T-helper 2 cell treated with Interferon-gamma antibody and Interleukin-4, amounts not matched to agents 100 ng/mL and 5 ng/mL, for 36 hours (primary cell): ENCODE measurements at regions not wholly inside any gene's neighbourhood (a gene's known extent, or its start where the extent isn't known, plus 50 kb on each side); places are given as distances from the start of the nearest gene placed in this dataset.
"Not testable (repeated sequence)": the region's sequence is repeated elsewhere in the genome, so short reads cannot be mapped to it uniquely, and the experiment has no call there.

Source experiments
- intact Hi-C: fragments of 100-400 bp; cut with micrococcal nuclease; formaldehyde crosslinking; loops from one replicate; pipeline ENCODE4 v1.15.1; 2023

- intact Hi-C loops, result loop anchor here (10.0 kb wide), 1 partner anchor 1464 kb away; no protein-coding TSS in a partner anchor
Observed at GRCh38 chr14:30218907-30219306, 291.3 kb upstream of the PRKD1 start.

DNA sequence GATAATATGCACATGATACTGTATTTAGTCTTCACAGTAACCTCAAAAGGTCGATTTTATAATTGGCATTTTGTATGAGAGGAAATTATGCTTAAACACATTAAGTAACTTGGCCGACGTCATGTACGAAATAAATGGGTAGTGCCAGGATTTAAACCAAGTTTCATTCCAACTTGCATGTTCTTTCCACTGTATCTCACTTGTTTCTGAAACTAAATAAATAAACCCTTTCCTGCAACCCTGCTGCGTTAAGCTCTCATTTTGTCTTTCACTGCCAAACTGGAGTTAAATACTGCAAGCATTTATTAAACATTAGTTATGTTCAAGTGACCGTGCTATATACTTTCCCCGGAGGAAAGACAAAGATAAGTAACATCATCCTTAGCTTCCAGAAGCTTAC lies 293.9 kb upstream of the PRKD1 start:
- intact Hi-C loops, result no loop called here

DNA sequence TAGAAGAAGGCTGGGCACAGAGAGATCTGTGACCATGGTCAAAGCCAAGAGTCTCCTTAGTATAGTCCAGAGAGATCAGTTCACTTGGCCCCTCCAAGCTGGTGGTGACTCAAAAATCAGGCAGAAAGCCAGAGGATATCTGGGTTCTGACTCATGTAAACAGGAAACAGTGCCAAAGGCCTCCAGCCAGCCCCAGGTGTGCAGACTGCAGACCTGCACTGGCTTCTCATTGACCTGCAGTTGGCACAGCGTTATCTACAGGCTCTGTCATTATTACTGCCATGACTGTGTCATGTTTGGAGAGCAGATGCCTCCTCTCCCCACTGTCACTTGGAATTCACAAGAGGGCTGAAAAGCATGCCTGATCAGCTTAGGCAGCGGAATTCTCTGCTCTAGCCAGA lies 295.7 kb upstream of the PRKD1 start:
- intact Hi-C loops, result no loop called here

DNA sequence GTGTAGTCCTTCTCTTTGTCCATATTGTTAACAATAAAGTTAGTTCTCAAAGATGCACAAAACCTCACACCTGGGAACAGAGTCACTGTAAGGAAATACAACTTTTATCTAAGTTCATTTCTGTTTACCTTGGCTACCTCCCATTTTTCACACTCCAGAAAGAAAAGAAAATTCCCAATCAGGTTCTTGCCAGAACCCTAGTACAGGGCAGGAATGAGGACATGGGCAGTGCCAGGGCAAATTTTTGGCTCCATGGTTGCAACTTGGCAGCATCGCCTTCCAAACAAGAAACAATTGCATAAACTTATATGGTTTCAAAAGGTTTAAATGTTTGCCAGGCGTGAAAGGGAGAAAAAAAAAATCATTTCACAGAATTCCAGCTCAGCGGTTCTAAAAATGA lies 296.3 kb upstream of the PRKD1 start:
- intact Hi-C loops, result no loop called here

DNA sequence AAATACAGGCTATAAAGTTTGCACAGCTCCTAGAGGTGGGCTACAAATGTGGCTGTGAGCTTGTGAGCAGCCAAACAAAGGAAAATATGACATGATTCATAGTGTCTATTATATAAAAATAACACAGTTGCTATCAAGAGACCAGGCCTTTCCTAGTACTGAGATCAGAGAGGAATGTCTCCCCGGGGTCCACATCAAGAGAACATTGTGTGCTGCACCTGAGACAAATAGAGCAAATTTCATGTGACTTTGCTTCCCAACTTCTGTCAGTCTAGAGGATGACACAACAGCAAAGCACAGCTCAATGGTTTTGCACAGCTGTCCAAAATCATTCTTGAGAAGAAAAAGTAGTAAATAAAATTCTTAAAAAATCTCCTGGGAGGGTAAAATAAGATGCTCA lies 297.5 kb upstream of the PRKD1 start:
- intact Hi-C loops, result no loop called here

DNA sequence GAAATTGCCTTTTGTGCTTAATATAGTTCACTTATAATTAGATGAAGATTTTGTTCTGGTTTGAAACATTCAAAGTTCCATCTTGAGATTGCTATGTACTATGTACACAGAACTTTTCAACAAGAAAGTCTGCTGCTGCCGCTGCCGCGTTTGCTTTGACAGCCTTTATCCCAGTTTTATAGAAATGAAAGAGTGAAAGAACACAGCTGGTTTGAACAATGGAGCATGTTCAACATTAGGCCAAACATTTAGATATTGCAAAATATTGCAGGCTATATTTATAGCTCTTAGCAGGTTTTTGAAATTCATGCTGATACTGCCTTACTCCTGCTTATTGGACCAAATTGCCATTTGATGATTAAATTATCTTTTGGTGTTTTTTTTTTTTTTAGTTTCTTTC lies 299.8 kb upstream of the PRKD1 start:
- intact Hi-C loops, result no loop called here

DNA sequence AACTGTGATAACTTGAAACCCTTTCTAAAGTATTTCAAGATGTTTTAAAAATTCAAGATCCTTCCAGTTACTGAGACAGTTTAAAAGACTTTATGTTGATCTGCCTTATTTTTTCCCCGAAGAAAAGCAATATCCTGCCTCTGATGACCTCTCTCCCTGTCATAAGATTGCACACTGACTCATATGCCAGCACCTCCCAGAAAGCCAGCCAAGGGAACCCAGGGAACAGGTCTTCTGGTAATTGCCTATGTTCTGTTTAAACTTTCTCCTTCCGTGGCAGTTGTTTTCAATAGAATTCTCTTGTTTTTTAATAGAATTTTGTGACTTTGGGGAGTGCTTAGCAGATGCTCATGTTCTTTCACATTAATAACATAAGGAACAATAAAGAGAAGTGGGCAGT lies 300.2 kb upstream of the PRKD1 start:
- intact Hi-C loops, result no loop called here

GRCh38 chr14:30230719-30231118 lies 303.1 kb upstream of the PRKD1 start:
- intact Hi-C loops, result no loop called here

DNA sequence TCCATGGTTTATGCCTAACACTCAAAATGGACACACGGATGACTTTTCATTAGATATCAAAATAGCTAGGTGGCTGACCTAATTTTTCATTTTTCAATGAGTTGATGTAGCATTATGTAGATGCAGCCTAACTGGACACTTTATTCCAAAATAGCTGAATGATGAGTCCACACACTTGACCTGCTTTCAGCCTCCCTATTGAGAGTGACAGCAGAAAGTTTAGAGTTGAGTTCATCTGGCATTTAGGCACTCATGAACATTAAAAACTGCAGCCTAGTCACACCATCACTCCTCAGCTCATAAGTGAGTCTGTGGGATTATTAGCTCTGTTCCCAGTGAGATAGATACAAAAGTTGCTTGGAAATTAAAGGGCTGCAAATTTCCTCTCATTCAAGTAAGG lies 307.3 kb upstream of the PRKD1 start:
- intact Hi-C loops, result no loop called here

GRCh38 chr14:30235485-30235884 lies 307.8 kb upstream of the PRKD1 start:
- intact Hi-C loops, result no loop called here

- intact Hi-C loops, result no loop called here
Observed at GRCh38 chr14:30238936-30239335, 311.3 kb upstream of the PRKD1 start.

- intact Hi-C loops, result no loop called here
Observed at GRCh38 chr14:30240018-30240417, 312.4 kb upstream of the PRKD1 start.

- intact Hi-C loops, result no loop called here
Observed at GRCh38 chr14:30240685-30241084, 313.0 kb upstream of the PRKD1 start.

- intact Hi-C loops, result no loop called here
Observed at GRCh38 chr14:30242744-30243143, 315.1 kb upstream of the PRKD1 start.

DNA sequence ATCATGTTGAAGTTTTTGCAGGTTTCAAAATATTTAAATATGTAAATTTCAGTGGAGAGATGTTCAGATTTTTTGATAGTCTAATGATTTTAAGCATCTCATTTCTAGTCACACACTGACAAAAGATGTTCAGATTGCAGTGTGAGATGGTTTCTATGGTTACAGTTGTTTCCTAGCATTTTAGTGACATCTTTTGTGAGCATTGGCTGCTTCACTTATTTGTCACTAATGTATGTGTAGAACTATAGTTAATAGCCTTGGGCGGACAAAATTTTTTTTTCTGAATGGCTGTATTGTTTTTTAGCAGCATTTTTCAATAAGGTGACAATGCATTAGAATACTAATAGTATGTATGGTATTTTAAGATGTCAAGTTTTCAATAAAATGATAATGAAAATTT lies 315.6 kb upstream of the PRKD1 start:
- intact Hi-C loops, result no loop called here

DNA sequence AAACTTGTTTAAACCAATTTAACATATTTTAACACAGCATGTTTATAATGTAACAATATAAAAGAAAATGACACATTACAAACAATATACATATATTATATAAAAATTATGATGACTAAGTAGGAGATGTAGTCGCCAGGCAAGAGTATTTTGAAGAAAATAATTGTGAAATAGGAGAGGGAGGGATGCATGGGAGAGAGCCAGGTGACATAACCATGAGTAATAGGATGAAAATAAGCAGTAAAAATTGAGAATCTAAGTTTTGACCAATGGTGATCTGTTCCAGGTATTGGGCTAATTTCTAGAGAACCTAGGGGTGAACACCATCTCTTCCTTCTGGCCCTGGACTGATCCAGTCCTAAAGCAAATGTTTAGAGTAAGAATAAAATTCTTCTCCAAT lies 315.2 kb upstream of the G2E3 start:
- intact Hi-C loops, result no loop called here

DNA sequence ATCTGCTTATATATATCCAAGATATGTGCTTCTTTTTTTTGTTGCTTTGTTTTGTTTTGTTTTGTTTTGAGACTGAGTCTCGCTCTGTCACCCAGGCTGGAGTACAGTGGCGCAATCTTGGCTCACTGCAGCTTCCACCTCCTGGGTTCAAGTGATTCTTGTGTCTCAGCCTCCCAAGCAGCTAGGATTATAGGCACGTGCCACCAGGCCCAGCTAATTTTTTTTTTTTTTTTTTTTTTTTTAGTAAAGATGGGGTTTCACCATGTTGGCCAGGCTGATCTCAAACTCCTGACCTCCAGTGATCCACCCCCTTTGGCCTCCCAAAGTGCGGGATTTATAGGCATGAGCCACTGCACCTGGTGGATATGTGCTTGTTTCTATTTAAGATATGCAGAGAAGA lies 314.6 kb upstream of the G2E3 start:
- intact Hi-C loops, result not testable (repeated sequence)

DNA sequence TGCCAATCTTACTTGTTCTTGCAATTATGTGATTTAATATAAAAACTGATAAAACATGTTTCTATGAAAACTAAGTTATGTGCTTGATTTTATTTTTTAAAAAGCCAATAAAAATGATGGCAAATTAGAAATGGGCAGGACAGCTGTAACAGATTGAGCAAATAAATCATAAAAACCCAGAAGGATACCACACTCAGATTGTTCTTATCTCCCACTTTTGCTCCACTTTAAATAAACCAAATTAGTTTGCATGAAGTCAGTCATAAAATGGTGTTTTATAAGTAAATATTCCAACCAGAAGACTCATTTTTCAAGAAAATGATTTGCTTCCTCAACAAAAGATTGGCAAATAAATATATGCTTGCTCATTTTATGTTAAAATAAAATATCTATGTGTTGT lies 307.9 kb upstream of the G2E3 start:
- intact Hi-C loops, result no loop called here

DNA sequence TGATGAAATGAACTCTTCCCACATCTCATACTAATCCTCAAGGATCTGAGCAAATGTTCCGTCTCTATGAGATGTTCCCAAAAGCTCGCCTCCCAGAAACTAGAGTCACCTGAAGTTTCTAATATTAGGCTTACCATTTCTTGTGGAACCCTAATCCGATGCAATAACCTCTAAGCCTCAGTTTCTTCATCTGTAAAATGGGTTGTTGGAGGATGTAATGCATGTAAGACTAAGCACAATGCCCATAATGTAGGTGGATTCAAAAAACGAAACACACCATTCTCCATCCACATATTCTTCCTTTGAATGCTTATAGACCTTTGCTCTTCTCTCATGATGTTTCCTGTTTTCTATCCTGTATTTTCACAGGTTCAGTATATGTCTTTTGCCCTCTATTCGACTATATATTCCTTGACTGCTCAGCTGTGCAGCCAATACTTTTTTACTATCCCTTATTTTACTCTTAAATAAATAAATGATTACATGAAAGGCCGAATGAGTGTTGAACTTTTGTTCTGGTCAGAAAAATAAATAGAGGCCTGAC lies 307.3 kb upstream of the G2E3 start:
- intact Hi-C loops, result no loop called here

GRCh38 chr14:30252151-30252550 lies 306.8 kb upstream of the G2E3 start:
- intact Hi-C loops, result no loop called here

DNA sequence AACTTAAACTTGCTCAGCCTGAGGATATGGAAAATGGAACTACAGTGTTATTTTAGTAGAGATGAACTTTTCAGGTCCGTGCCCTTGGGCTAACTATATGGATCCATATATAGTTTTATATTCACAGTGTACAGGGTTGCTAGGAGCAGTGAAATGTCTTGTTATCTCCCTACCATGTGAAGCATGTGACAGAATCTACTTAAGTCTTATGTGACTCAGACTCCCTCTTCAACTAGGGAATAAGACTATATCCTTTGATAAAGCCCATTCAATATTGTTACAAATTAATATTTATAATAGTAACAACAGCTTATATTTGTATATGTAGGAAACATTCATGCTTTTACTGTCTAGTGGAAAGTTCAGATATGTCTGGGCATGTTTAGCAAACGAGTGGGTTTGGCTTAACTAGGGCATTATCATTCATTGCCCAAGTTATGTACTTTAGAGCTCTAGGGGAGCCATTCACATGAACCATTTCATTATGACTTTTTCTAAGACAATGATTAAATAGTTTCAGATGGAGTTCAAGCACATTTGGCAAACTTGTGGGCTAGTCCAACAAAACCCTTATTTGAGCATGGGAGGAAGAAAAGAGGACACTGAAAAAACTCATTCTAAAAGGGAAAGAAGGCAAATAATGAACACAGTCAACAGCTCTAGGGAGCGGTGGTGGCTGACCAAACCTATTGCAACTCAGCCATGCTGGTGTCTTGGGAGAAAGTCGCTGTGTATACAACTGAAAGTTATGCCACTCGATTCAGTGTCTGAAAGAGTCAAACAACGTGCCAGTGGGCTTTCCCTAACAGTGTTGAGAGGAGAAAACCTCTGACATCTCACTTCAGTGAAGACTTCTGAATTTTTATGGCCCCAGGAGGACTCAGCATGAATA lies 305.9 kb upstream of the G2E3 start:
- intact Hi-C loops, result no loop called here

- intact Hi-C loops, result no loop called here
Observed at GRCh38 chr14:30256627-30257026, 302.3 kb upstream of the G2E3 start.
